Loucy (cell line): ENCODE measurements at regions not wholly inside any gene's neighbourhood (a gene's known extent, or its start where the extent isn't known, plus 50 kb on each side); places are given as distances from the start of the nearest gene placed in this dataset.

ENCODE experiments used
- H2AFZ ChIP-seq: fragments of 200-600 bp; sonication (generic); 2 replicates; pipeline ENCODE4 v1.6.0; 2016; ENCODE audit warnings: antibody characterized with exemption, mild to moderate bottlenecking, low read length, moderate library complexity
- H3F3A ChIP-seq: fragments of 200-600 bp; 2 replicates; pipeline ENCODE4 v1.6.0; 2016; ENCODE audit warnings: antibody characterized with exemption, low read depth, mild to moderate bottlenecking
- H3K27me3 ChIP-seq: fragments of 200-600 bp; sonication (generic); 2 replicates; pipeline ENCODE4 v1.6.1; 2014; ENCODE audit warnings: low read length, mild to moderate bottlenecking; ENCODE audit not compliant: insufficient read depth, poor library complexity, severe bottlenecking
- H3K36me3 ChIP-seq: fragments of 200-600 bp; sonication (generic); 2 replicates; pipeline ENCODE4 v1.6.1; 2016; ENCODE audit warnings: low read length; ENCODE audit not compliant: insufficient read depth
- H3K4me1 ChIP-seq: fragments of 200-600 bp; sonication (generic); 2 replicates; pipeline ENCODE4 v1.5.1; 2014; ENCODE audit warnings: low read length, mild to moderate bottlenecking; ENCODE audit not compliant: insufficient read depth, poor library complexity, severe bottlenecking
- H3K4me2 ChIP-seq: fragments of 200-600 bp; sonication (generic); 2 replicates; pipeline ENCODE4 v1.6.0; 2014; ENCODE audit warnings: antibody characterized with exemption, low read length, low read depth, mild to moderate bottlenecking; ENCODE audit not compliant: poor library complexity, severe bottlenecking
- H3K4me3 ChIP-seq: fragments of 200-600 bp; sonication (generic); 2 replicates; pipeline ENCODE4 v1.5.1; 2014; ENCODE audit warnings: low read length, mild to moderate bottlenecking, mixed read lengths; ENCODE audit not compliant: poor library complexity, severe bottlenecking
- H3K79me2 ChIP-seq: fragments of 200-600 bp; sonication (generic); 2 replicates; pipeline ENCODE4 v1.6.1; 2014; ENCODE audit warnings: low read length; ENCODE audit not compliant: insufficient read depth
- H3K9ac ChIP-seq: fragments of 200-600 bp; sonication (generic); 2 replicates; pipeline ENCODE4 v1.6.0; 2014; ENCODE audit warnings: mild to moderate bottlenecking, low read depth, low read length, moderate library complexity; ENCODE audit not compliant: poor library complexity, severe bottlenecking
- H3K9me2 ChIP-seq: fragments of 200-600 bp; sonication (generic); replicated peaks from 2 replicates; pipeline ENCODE4 v1.6.1; 2016; ENCODE audit warnings: low read depth, low read length, mixed read lengths
- H3K9me3 ChIP-seq: fragments of 200-600 bp; sonication (generic); 2 replicates; pipeline ENCODE4 v1.6.1; 2014; ENCODE audit warnings: mild to moderate bottlenecking, antibody characterized with exemption, low read length, low read depth; ENCODE audit not compliant: insufficient read depth
- H4K20me1 ChIP-seq: fragments of 200-600 bp; sonication (generic); 2 replicates; pipeline ENCODE4 v1.6.0; 2014; ENCODE audit warnings: antibody characterized with exemption, low read length, mild to moderate bottlenecking; ENCODE audit not compliant: insufficient read depth, poor library complexity, severe bottlenecking
- EZH2phosphoT487 ChIP-seq: fragments of 200-600 bp; IDR thresholded peaks from 2 replicates; pipeline ENCODE4 v1.6.1; 2018; ENCODE audit warnings: antibody characterized with exemption, mild to moderate bottlenecking, moderate library complexity, borderline replicate concordance
- TF ChIP-seq, protein P1 (sequence below): fragments of 200-600 bp; sonication (generic); conservative IDR thresholded peaks from 2 replicates; pipeline ENCODE4 v1.5.1; 2014; ENCODE audit warnings: mild to moderate bottlenecking, antibody characterized with exemption, low read length

DNA sequence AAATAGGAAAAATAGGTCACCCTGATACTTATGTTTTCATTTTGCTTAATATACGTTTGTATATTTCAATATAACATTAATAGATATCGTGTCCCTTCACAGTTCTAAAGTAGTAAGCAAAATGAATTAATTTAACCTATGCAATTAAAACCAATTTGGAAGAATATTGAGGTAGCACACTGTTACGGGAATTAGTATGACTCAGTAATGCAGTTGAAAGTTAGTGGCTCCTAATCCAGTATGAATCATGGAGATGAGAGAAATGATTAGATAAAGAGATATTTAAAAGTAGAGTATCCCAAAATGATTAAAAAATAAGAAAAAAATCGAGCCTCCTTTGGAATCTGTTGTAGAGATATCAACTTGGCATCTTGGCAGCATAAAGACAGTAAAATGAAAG, 177.0 kb upstream of the SLITRK6 start:
- no peak overlapping the region for H3K9ac ChIP-seq
- H3K4me3 ChIP-seq = no peak overlapping the region
- H2AFZ ChIP-seq = no peak overlapping the region
- H3K9me2 ChIP-seq = no peaks in the 10 kb centered on the region
- no peaks in the 10 kb centered on the region for H3K4me1 ChIP-seq
- H3K36me3 ChIP-seq = no peaks in the 10 kb centered on the region
- no peaks in the 10 kb centered on the region for H3K9me3 ChIP-seq
- H3K4me2 ChIP-seq = no peak overlapping the region
- H3K79me2 ChIP-seq = no peaks in the 10 kb centered on the region
- H3K27me3 ChIP-seq = no peaks in the 10 kb centered on the region
- TF ChIP-seq EZH2phosphoT487 = no peak
- TF ChIP-seq, protein P1, sequence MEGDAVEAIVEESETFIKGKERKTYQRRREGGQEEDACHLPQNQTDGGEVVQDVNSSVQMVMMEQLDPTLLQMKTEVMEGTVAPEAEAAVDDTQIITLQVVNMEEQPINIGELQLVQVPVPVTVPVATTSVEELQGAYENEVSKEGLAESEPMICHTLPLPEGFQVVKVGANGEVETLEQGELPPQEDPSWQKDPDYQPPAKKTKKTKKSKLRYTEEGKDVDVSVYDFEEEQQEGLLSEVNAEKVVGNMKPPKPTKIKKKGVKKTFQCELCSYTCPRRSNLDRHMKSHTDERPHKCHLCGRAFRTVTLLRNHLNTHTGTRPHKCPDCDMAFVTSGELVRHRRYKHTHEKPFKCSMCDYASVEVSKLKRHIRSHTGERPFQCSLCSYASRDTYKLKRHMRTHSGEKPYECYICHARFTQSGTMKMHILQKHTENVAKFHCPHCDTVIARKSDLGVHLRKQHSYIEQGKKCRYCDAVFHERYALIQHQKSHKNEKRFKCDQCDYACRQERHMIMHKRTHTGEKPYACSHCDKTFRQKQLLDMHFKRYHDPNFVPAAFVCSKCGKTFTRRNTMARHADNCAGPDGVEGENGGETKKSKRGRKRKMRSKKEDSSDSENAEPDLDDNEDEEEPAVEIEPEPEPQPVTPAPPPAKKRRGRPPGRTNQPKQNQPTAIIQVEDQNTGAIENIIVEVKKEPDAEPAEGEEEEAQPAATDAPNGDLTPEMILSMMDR = no peak
- no peaks in the 10 kb centered on the region for H4K20me1 ChIP-seq
- no peaks in the 10 kb centered on the region for H3F3A ChIP-seq

DNA sequence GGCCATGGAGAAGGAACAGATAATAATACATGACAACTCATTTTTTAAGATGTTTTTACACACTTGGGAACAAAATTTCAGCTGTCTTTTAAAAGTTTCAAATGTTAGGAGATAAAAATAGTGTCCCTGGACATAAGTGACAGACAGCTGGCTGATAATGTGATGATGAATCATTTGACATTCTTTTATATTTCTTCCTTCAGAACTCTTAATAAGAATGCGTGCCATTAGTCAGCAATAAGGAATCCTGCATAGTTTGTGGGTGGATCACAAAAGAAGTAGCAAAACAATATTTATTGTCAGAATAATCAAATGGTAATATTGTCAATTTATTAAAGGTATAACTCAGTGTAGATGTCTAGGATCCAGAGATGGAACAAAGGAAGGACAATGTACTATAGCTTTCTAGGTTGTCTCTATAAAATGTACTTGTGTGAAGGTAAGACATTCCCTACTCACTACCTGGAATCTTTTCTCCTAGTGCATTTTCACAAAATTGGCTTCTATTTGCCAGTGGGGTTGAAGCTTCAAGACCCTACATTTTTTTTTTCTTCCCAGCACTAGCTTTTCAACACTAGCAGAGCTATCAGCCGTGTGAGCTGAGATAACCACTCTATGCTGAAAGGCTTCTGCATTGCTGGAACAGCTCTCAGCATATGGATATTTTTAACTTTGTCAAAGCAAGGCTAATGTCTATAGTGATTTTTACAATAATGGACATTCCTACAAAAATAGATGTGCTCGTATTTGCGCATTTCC, 175.6 kb upstream of the SLITRK6 start:
- Histone ChIP-seq H3K4me1 (no peaks in the 10 kb centered on the region), H3K36me3 (no peaks in the 10 kb centered on the region), H3K79me2 (no peaks in the 10 kb centered on the region), H3K9ac (no peak overlapping the region), H3K27me3 (no peaks in the 10 kb centered on the region), H3K9me2 (no peaks in the 10 kb centered on the region), H3K9me3 (no peaks in the 10 kb centered on the region), H3K4me3 (no peak overlapping the region), H2AFZ (no peak overlapping the region), H3K4me2 (no peak overlapping the region), H3F3A (no peaks in the 10 kb centered on the region), H4K20me1 (no peaks in the 10 kb centered on the region)
- no peak for TF ChIP-seq EZH2phosphoT487
- TF ChIP-seq, protein P1 = no peak

DNA sequence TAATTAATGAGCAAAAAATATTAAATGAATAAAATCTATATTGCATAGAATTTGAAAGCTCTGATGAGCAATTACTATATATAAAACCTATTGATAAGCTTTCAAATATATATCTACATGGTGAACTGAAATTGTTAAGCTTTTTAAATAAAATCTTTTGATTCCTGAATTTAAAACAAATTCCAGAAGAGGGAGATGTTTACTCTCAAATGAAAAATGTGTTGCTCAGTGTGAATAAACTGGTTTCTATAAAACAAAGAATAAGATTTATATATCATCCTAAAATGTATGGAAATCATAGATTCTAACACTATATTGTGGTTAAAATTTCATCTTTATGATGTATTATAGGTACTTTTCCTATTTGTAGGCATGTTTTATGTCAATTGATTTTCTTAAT, 171.5 kb upstream of the SLITRK6 start:
- H3K4me3 ChIP-seq = no peak overlapping the region
- H3F3A ChIP-seq = no peaks in the 10 kb centered on the region
- no peak overlapping the region for H2AFZ ChIP-seq
- no peak overlapping the region for H3K4me2 ChIP-seq
- no peaks in the 10 kb centered on the region for H3K9me3 ChIP-seq
- H3K36me3 ChIP-seq = no peaks in the 10 kb centered on the region
- no peaks in the 10 kb centered on the region for H3K9me2 ChIP-seq
- no peaks in the 10 kb centered on the region for H4K20me1 ChIP-seq
- H3K4me1 ChIP-seq = no peaks in the 10 kb centered on the region
- H3K9ac ChIP-seq = no peak overlapping the region
- H3K79me2 ChIP-seq = no peaks in the 10 kb centered on the region
- TF ChIP-seq, protein P1 = no peak; the same call in 1 of the 2 replicates
- no peak for TF ChIP-seq EZH2phosphoT487
- H3K27me3 ChIP-seq = no peaks in the 10 kb centered on the region
